Ureter (tissue), 1 donor: ENCODE measurements at regions not wholly inside any gene's neighbourhood (a gene's known extent, or its start where the extent isn't known, plus 50 kb on each side); places are given as distances from the start of the nearest gene placed in this dataset.

Source experiments
- DNase-seq: peaks from one replicate; pipeline ENCODE4 v3.0.0-alpha.2; 2020; ENCODE audit warnings: low spot score
- donor health status: DM: yes; HTN: yes; CAD: no.

GRCh38 chr1:182293119-182293589 lies 98.4 kb downstream of the GLUL start:
- no peak for DNase-seq

GRCh38 chr1:182292193-182292741 lies 99.3 kb downstream of the GLUL start:
- no peak for DNase-seq

GRCh38 chr1:182291584-182292192 lies 99.9 kb downstream of the GLUL start:
- DNase-seq = no peak

- DNase-seq = no peak
These were observed 102.6 kb downstream of the GLUL start for GRCh38 chr1:182288749-182289604.

- DNase-seq = no peak
These were observed 104.8 kb downstream of the GLUL start for GRCh38 chr1:182286761-182287160.

- DNase-seq = no peak
These were observed 107.6 kb downstream of the GLUL start for GRCh38 chr1:182283746-182284544.

GRCh38 chr1:182281541-182281940 lies 110.0 kb downstream of the GLUL start:
- DNase-seq = no peak

- no peak for DNase-seq
These were observed 111.1 kb downstream of the GLUL start for GRCh38 chr1:182280504-182280900.

GRCh38 chr1:182279724-182280503 lies 111.7 kb downstream of the GLUL start:
- no peak for DNase-seq

GRCh38 chr1:182279302-182279701 lies 112.3 kb downstream of the GLUL start:
- no peak for DNase-seq

GRCh38 chr1:182278144-182279054 lies 113.2 kb downstream of the GLUL start:
- no peak for DNase-seq

GRCh38 chr1:182275271-182275670 lies 116.3 kb downstream of the GLUL start:
- no peak for DNase-seq

GRCh38 chr1:182274618-182275017 lies 117.0 kb downstream of the GLUL start:
- DNase-seq = no peak

GRCh38 chr1:182270731-182271130 lies 120.9 kb downstream of the GLUL start:
- no peak for DNase-seq

GRCh38 chr1:182269097-182269496 lies 122.5 kb downstream of the GLUL start:
- DNase-seq = no peak

- no peak for DNase-seq
These were observed 122.9 kb downstream of the GLUL start for GRCh38 chr1:182268669-182269068.

GRCh38 chr1:182264185-182264584 lies 127.4 kb downstream of the GLUL start:
- DNase-seq = no peak

GRCh38 chr1:182263706-182264105 lies 127.9 kb downstream of the GLUL start:
- no peak for DNase-seq

- no peak for DNase-seq
These were observed 129.2 kb downstream of the GLUL start for GRCh38 chr1:182262425-182262824.

- DNase-seq = no peak
These were observed 129.9 kb downstream of the GLUL start for GRCh38 chr1:182261655-182262054.
